SK-N-SH treated with all-trans-retinoic acid at 6 μM for 48 hours (cell line): ENCODE measurements at regions not wholly inside any gene's neighbourhood (a gene's known extent, or its start where the extent isn't known, plus 50 kb on each side); places are given as distances from the start of the nearest gene placed in this dataset.

Experiments used
- BACH2 ChIP-seq: fragments of 250-450 bp; sonication (Bioruptor Pico); IDR thresholded peaks from 2 replicates; pipeline ENCODE4 v1.9.0; 2021; ENCODE audit warnings: mild to moderate bottlenecking, borderline replicate concordance
- CREB5 ChIP-seq: fragments of 250-450 bp; sonication (Bioruptor Pico); IDR thresholded peaks from 2 replicates; pipeline ENCODE4 v1.5.1; 2020; ENCODE audit warnings: low read depth, mild to moderate bottlenecking, moderate library complexity
- GLIS3 ChIP-seq: fragments of 250-450 bp; sonication (Bioruptor Pico); IDR thresholded peaks from 2 replicates; pipeline ENCODE4 v1.5.0; 2020; ENCODE audit warnings: mild to moderate bottlenecking, moderate library complexity
- OSR1 ChIP-seq: fragments of 250-450 bp; sonication (Bioruptor Pico); IDR thresholded peaks from 2 replicates; pipeline ENCODE4 v1.8.0; 2022; ENCODE audit warnings: moderate library complexity, mild to moderate bottlenecking, inconsistent platforms
- POU6F1 ChIP-seq: fragments of 250-450 bp; sonication (Bioruptor Pico); IDR thresholded peaks from 2 replicates; pipeline ENCODE4 v1.8.0; 2021; ENCODE audit warnings: low read depth, mild to moderate bottlenecking, moderate library complexity, borderline replicate concordance
- RARB ChIP-seq: fragments of 250-450 bp; sonication (Bioruptor Pico); IDR thresholded peaks from 2 replicates; pipeline ENCODE4 v1.8.0; 2021; ENCODE audit warnings: mild to moderate bottlenecking, moderate library complexity
- TCF4 ChIP-seq: fragments of 250-450 bp; sonication (Bioruptor Pico); IDR thresholded peaks from 2 replicates; pipeline ENCODE4 v1.8.0; 2021; ENCODE audit warnings: mild to moderate bottlenecking, moderate library complexity, borderline replicate concordance
- ZFP30 ChIP-seq: fragments of 450-650 bp; formaldehyde crosslinking; IDR thresholded peaks from 2 replicates; pipeline ENCODE4 v1.5.0; 2022; ENCODE audit warnings: mild to moderate bottlenecking, moderate library complexity

- no peak for TF ChIP-seq TCF4
- TF ChIP-seq CREB5 (CRISPR knock-in tag) = no peak
- no peak for TF ChIP-seq RARB (CRISPR knock-in tag)
- no peak for TF ChIP-seq BACH2 (CRISPR knock-in tag)
- TF ChIP-seq ZFP30 = no peak
- TF ChIP-seq POU6F1 (CRISPR knock-in tag) = no peak
- TF ChIP-seq OSR1 (CRISPR knock-in tag) = no peak
- TF ChIP-seq GLIS3 (CRISPR knock-in tag) = no peak
Measured at GRCh38 chr11:110526323-110526722, 96.6 kb downstream of the FDX1 start.
